ENCODE measurements at regions not wholly inside any gene's neighbourhood (a gene's known extent, or its start where the extent isn't known, plus 50 kb on each side); places are given as distances from the start of the nearest gene placed in this dataset.
A peak's percentile ranks its signal among the peaks of the same experiment; 100 is the strongest.
"Not testable (repeated sequence)": the region's sequence is repeated elsewhere in the genome, so short reads cannot be mapped to it uniquely, and the experiment has no call there.

GRCh38 chr1:230591678-230592077, 50.6 kb upstream of the COG2 start:
- no peak for FAIRE-seq
- DNase-seq (ENCODE audit: low spot score), result no peak

GRCh38 chr1:230589951-230590350, 52.3 kb upstream of the COG2 start:
- FAIRE-seq, result no peak

GRCh38 chr1:230588323-230588746, 53.9 kb upstream of the COG2 start:
- FAIRE-seq (peak; percentile 5), DNase-seq (ENCODE audit: low spot score) (no peak)

More at GRCh38 chr1:230589951-230590350, 52.3 kb upstream of the COG2 start:
- no peak for DNase-seq (ENCODE audit: low spot score)

- DNase-seq (ENCODE audit: low spot score) (no peak), FAIRE-seq (no peak)
Observed at GRCh38 chr1:230587061-230587460, 55.2 kb upstream of the COG2 start.

- FAIRE-seq (no peak), DNase-seq (ENCODE audit: low spot score) (no peak)
Observed at GRCh38 chr1:230584660-230585059, 57.6 kb upstream of the COG2 start.

- DNase-seq (ENCODE audit: low spot score), result no peak
- FAIRE-seq, result no peak
Observed at GRCh38 chr1:230581446-230582079, 60.7 kb upstream of the COG2 start.

- FAIRE-seq (no peak), DNase-seq (ENCODE audit: low spot score) (no peak)
Observed at GRCh38 chr1:230578616-230579015, 63.7 kb upstream of the COG2 start.

GRCh38 chr1:230577537-230577936, 64.7 kb upstream of the COG2 start:
- DNase-seq (ENCODE audit: low spot score) (no peak), FAIRE-seq (no peak)

GRCh38 chr1:230575886-230576500, 66.3 kb upstream of the COG2 start:
- no peak for DNase-seq (ENCODE audit: low spot score)
- no peak for FAIRE-seq

GRCh38 chr1:230574502-230574901, 67.8 kb upstream of the COG2 start:
- DNase-seq (ENCODE audit: low spot score) (no peak), FAIRE-seq (peak; percentile 75)

- FAIRE-seq (no peak), DNase-seq (ENCODE audit: low spot score) (no peak)
Observed at GRCh38 chr1:230573658-230574057, 68.6 kb upstream of the COG2 start.

- FAIRE-seq (no peak), DNase-seq (ENCODE audit: low spot score) (no peak)
Observed at GRCh38 chr1:230572121-230573105, 69.9 kb upstream of the COG2 start.

GRCh38 chr1:230570724-230571360, 71.4 kb upstream of the COG2 start:
- DNase-seq (ENCODE audit: low spot score) (no peak), FAIRE-seq (no peak)

- no peak for FAIRE-seq
- DNase-seq (ENCODE audit: low spot score), result no peak
Observed at GRCh38 chr1:230569201-230569600, 73.1 kb upstream of the COG2 start.

- DNase-seq (ENCODE audit: low spot score) (no peak), FAIRE-seq (no peak)
Observed at GRCh38 chr1:230568676-230569075, 73.6 kb upstream of the COG2 start.

GRCh38 chr1:230568008-230568407, 74.3 kb upstream of the COG2 start:
- FAIRE-seq, result no peak
- DNase-seq (ENCODE audit: low spot score), result peak; percentile 66

- no peak for DNase-seq (ENCODE audit: low spot score)
- no peak for FAIRE-seq
Observed at GRCh38 chr1:230567221-230567575, 75.1 kb upstream of the COG2 start.

GRCh38 chr1:230566532-230567220, 75.6 kb upstream of the COG2 start:
- not testable (repeated sequence) for FAIRE-seq; DNase-seq (ENCODE audit: low spot score)

GRCh38 chr1:230565141-230565540, 77.1 kb upstream of the COG2 start:
- FAIRE-seq, result no peak
- no peak for DNase-seq (ENCODE audit: low spot score)

GRCh38 chr1:230563591-230563990, 78.7 kb upstream of the COG2 start:
- FAIRE-seq (no peak), DNase-seq (ENCODE audit: low spot score) (no peak)

GRCh38 chr1:230561570-230561969, 80.7 kb upstream of the COG2 start:
- no peak for FAIRE-seq

More at GRCh38 chr1:230561570-230561969, 80.7 kb upstream of the COG2 start:
- no peak for DNase-seq (ENCODE audit: low spot score)

Measured in urothelium cell line (cell line).